ENCODE measurements at regions not wholly inside any gene's neighbourhood (a gene's known extent, or its start where the extent isn't known, plus 50 kb on each side); places are given as distances from the start of the nearest gene placed in this dataset.

GRCh38 chr3:105094588-105094987 lies 272.1 kb upstream of the ALCAM start:
- no peak for TF ChIP-seq POLR2AphosphoS5 (IDR thresholded peaks at IDR 0.05)
- TF ChIP-seq CTCF (IDR thresholded peaks at IDR 0.05), result no peak
- no peak for TF ChIP-seq POLR2A (IDR thresholded peaks at IDR 0.05; ENCODE audit: low read depth)
